Testis (tissue), 2 donors: ENCODE measurements at regions not wholly inside any gene's neighbourhood (a gene's known extent, or its start where the extent isn't known, plus 50 kb on each side); places are given as distances from the start of the nearest gene placed in this dataset.

Experiments
- POLR2A ChIP-seq: fragments of 450-650 bp; IDR thresholded peaks from one replicate; pipeline ENCODE4 v1.6.1; 2017; ENCODE audit warnings: antibody characterized with exemption, mild to moderate bottlenecking, moderate library complexity
- TF ChIP-seq, protein P1 (sequence below), 3 experiments: fragments of 450-650 bp in 2 of 3; fragments of 200-600 bp in 1 of 3; sonication (generic) in 1 of 3; IDR thresholded peaks; one replicate each; pipeline ENCODE4 v1.5.1; 2016 to 2019; ENCODE audit warnings: antibody characterized with exemption in 3 of 3, mild to moderate bottlenecking in 2 of 3, moderate library complexity in 1 of 3

DNA sequence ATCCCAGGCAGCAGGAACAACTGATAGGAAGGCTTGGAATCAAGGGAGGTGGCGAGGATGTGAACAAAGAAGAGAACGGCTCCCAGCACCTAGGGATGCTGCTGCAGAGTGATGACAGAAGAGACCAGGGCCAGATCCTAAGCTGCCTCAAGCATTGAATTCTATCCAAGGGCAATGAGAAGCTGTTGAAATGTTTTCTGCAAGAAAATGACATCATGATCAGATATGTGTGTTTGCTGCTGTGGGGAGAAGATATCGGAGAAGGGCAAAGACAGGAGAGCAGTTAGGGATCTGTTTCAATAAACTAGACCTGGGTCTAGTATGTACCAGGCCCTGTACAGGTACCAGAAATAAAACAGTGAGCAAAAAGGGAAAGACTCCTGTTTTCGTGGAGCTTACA is 194.7 kb upstream of the RAB4A start:
- TF ChIP-seq, protein P1, sequence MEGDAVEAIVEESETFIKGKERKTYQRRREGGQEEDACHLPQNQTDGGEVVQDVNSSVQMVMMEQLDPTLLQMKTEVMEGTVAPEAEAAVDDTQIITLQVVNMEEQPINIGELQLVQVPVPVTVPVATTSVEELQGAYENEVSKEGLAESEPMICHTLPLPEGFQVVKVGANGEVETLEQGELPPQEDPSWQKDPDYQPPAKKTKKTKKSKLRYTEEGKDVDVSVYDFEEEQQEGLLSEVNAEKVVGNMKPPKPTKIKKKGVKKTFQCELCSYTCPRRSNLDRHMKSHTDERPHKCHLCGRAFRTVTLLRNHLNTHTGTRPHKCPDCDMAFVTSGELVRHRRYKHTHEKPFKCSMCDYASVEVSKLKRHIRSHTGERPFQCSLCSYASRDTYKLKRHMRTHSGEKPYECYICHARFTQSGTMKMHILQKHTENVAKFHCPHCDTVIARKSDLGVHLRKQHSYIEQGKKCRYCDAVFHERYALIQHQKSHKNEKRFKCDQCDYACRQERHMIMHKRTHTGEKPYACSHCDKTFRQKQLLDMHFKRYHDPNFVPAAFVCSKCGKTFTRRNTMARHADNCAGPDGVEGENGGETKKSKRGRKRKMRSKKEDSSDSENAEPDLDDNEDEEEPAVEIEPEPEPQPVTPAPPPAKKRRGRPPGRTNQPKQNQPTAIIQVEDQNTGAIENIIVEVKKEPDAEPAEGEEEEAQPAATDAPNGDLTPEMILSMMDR (IDR thresholded peaks at IDR 0.05): no peak
- no peak for TF ChIP-seq POLR2A
